ELF-1 (cell line): ENCODE measurements at regions not wholly inside any gene's neighbourhood (a gene's known extent, or its start where the extent isn't known, plus 50 kb on each side); places are given as distances from the start of the nearest gene placed in this dataset.

Source experiments
- DNase-seq: peaks from one replicate; pipeline ENCODE4 v3.0.0-alpha.2; 2016; ENCODE audit warnings: low read depth, low spot score

DNA sequence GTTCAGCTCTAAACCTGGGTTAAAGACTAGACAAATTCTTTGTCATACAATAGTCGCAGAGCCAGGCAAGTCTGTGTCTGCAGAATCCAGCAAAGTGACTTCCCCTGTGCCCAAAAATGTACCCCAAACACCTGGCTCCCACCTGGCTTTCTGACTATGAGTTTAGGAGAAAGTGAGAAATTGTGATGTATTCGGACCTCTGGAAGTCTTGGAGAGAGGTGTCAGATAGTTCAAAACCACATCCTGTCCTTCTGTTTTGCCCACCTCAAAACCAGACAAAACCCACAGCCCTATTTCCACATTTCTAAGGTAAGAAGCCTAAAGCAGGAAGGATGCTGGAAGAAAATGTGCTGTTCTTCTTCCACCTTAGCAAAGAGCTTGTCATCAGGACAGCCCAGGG, 63.8 kb upstream of the CLMP start:
- no peak for DNase-seq

DNA sequence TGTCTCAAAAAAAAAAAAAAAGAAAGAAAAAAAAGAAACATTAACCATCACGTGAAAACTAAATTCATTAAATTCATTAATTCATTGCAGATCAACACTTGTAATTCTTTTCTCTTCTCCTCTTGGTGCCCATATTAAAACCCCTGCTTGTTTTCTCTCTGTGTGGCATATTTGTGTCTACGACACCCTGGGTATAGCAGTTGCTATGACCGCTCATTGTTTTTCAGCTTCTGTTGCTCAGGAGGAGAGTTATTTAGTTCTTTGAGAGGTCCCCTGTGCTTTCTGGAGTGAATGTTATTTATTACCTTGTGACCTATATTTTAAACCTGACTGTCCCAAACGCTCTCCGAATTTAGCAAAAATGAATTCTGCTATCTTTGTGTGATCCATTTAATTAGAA, 62.3 kb upstream of the CLMP start:
- no peak for DNase-seq

DNA sequence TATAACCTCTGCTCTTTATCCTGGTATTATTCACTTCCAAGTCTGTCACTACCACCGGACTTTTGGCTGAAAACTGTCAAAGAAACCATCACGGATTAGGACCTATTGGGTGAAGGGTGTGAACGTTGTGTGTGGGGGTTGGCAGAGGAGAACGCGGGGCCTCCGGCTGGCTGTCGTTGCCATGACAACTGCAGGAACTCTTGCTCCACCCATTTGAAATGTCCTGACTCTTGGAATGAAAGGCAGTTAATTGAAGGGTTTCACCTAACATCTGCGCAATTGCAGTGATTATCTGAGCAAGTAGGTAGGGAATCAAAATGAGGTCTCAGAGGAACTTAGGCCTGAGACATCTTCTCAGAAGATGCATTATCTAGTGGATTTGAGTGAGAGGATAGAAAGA, 60.9 kb upstream of the CLMP start:
- peak; percentile 70 for DNase-seq

GRCh38 chr11:123254357-123254756, 59.3 kb upstream of the CLMP start:
- no peak for DNase-seq

- DNase-seq = no peak
Observed at GRCh38 chr11:123253911-123254310, 58.9 kb upstream of the CLMP start.

DNA sequence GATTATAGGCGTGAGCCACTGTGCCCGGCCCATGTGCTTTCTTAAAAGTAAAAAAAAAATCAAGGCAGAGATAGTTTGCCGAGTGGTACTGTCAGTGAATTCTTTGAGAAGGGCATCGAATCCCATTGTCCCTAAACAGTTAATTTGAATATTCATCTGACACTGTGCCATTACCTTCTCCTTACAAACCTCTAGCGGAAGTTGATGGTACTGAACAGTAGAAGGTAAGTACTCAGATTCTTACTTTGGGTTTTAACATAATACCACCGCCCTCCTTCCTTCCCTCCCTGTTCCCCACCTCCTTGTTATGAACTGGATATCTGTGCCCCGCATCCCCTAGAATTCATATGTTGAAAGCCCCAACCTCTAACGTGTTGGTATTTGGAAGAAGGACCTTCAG, 58.2 kb upstream of the CLMP start:
- no peak for DNase-seq

DNA sequence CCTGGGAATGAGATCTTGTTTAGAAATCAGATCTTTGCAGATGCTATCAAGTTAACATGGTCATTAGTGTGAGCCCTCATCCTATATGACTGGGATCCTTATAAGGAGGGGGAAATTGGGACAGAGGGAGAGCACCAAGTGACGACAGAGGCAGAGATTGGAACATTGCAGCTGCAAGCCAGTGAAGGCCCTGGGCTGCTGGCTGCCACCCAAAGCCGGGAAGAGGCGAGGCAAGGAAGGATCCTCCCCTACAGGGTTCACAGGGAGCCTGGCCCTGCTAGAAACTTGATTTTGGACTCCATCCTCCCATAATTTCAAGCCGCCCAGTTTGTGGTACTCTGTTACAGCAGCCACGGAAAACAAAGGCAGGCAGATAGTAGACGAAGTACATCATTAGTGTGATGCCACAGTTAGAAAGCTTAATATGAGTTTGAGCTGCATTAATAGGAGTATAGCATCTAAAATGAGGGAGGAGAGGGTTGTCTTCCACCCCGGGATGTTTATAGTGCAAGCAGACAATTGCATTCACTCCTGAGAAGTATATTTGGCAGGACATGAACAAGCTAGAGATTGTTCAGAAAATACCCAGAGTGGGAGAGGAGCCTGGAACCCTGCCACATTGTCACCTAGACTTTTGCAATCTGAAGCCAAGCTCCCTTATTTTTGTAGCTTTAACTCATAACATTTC, 56.8 kb upstream of the CLMP start:
- DNase-seq = no peak

DNA sequence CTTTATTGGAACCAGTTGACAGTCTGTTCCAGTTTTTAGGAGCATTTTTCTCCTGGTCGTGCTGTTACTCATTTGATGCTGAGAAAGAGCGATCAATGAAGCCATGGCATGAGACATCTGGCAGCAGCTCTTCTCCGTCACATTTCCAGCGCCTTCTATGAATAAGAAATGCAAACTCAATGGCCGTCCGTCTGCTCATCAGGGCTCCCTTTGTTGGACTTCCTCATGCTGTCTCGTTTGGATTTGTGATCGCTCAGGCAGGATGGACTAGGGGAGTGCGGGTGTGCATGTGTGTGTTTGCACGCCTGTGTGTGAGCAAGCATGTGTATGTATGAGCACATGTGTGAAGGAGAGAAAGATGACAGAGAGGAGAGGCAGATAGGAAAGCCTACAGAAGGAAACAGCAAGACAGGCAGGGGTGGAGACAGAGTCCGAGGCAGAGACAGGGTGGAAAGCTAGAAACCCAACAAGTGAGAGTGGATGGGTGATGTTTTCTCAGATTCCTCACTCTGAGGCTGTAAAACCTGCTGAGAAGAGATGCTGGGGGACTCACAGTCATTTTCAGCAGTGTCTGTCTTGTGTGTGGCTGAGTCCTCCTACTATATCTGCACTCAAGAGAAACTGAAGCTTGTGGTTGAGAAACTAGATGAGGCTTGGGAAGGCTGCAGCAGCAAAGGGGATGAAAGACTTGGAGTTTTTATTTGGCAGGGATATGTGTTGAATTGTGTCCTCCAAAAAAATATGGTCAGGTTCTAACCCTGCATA, 56.0 kb upstream of the CLMP start:
- no peak for DNase-seq

GRCh38 chr11:123249354-123249753, 54.3 kb upstream of the CLMP start:
- peak; percentile 27 for DNase-seq

DNA sequence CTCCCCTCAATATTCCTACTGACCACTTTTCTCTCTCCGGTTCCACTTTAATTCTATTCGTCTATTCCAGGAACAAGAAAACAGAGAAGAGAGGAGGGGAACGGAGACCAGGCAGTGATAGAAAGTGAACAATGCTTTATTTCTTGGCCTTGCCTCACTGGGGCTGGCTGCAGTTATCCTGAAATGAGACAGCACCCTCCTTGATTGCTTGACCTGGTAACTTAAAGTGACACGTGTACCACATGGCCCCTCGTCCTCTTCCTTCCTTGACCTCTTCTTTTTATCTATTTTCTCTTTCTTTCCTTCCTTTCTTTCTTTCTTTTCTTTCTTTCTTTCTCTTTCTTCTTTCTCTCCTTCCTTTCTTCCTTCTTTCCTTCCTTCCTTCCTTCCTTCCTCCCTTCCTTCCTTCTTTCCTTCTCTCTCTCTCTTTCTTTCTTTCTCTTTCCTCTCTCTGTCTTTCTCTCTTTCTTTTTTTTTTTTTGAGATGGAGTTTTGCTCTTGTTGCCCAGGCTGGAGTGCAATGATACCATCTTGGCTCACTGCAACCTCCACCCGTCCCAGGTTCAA, 52.8 kb upstream of the CLMP start:
- DNase-seq = no peak

DNA sequence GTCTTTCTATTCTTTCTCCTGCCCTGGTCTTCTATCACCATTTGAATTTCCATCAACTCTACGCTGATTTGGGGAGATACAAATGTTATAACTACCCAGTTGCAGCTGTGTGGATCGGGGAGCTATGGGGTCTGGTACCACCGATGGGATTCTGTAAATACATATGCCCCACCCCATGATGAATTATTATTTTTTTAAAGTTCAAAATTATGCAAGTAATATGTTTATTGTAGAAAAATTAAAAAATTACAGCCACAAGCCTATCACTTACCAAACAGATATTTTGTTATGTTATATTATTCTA, 52.4 kb upstream of the CLMP start:
- no peak for DNase-seq

DNA sequence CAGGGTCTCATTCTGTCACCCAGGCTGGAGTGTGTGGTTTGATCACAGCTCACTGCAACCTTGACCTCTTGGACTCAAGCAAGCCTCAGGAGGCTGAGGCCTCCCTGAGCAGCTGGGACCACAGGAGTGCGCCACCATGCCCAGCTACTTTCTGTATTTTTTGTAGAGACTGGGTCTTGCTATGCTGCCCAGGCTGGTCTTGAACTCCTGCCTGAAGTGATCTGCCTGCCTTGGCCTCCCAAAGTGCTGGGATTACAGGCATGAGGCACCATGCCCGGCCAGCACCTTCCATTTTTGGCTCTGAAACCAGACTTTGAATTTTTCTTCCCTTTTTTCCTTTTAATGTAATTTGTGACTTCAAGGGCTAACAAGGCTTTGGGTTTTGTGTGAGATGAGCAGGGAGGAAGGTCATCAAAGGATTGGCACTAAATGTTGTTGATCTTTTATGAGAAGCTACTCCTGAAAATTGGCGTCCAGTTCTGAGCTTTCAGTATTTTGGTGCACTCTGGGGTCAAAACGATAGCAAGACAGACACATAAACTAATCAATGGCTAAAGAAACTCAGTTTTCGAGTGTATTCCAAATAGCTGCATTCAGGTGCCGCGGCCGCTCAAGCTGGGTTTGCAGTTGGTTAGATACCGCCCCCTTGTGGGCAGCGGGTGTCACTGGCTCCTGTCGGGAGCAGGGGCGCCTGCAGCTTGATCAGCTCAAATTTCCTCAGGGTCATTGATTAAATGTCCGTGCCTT, 51.9 kb upstream of the CLMP start:
- peak; percentile 91 for DNase-seq

DNA sequence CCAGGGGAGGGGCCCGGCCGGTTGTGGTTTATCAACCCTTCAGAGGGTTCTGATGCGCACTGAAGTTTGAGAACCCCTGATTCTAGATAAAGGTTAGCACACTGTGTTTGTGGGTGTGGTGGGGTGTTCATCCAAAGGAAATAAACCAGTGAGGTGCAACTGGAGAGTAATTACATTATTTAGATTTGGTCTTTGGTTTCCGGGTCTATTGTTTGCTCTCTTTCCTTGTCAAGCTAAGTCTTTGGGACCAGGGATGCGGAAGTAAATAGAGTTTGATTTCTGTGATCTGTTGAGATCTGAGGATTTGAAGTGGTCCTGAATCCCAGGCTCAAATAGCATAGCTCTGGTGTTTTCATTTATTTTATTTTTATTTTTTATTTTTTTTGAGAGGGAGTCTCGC, 50.5 kb upstream of the CLMP start:
- no peak for DNase-seq
